PC-3 (cell line): ENCODE measurements at regions not wholly inside any gene's neighbourhood (a gene's known extent, or its start where the extent isn't known, plus 50 kb on each side); places are given as distances from the start of the nearest gene placed in this dataset.

Experiments
- ATAC-seq: fragments of 200-7000 bp; cut with Tn5 transposase; 2 replicates; pipeline ENCODE4 v1.9.1; 2020; ENCODE audit warnings: mild to moderate bottlenecking, moderate library complexity
- BruUV-seq: library from RNA; stranded (reverse); fragments of 400-500 nt; replicated peaks from 2 replicates; lab custom pipeline; 2021; lab: Mats Ljungman, UMichigan
- CTCF ChIA-PET: fragments of 300-600 bp; sonication (Branson Sonifier 250); formaldehyde crosslinking; loops from one replicate; lab custom pipeline; 2022; ENCODE audit warnings: antibody characterized with exemption; lab: Charles Lee
- POLR2A ChIA-PET: fragments of 300-600 bp; sonication (Branson Sonifier 250); formaldehyde crosslinking; loops from one replicate; lab custom pipeline; 2022; ENCODE audit warnings: antibody characterized with exemption; ENCODE audit not compliant: unreplicated experiment; lab: Charles Lee
- DNase-seq: peaks from one replicate; pipeline ENCODE4 v3.0.0-alpha.2; 2015
- H2AFZ ChIP-seq: fragments of 300-600 bp; sonication (generic); 2 replicates; pipeline ENCODE4 v1.6.0; 2016; ENCODE audit warnings: antibody characterized with exemption, low read length
- H3F3A ChIP-seq: fragments of 300-600 bp; sonication (generic); one replicate; pipeline ENCODE4 v1.6.0; 2017; ENCODE audit warnings: antibody characterized with exemption, low read length, control low read depth, mild to moderate bottlenecking; ENCODE audit not compliant: unreplicated experiment
- H3K27ac ChIP-seq: fragments of 300-600 bp; sonication (generic); 2 replicates; pipeline ENCODE4 v1.5.1; 2016; ENCODE audit warnings: mild to moderate bottlenecking, low read length
- H3K27me3 ChIP-seq: fragments of 300-600 bp; sonication (generic); 2 replicates; pipeline ENCODE4 v1.6.1; 2016; ENCODE audit warnings: low read length, mixed read lengths
- H3K36me3 ChIP-seq: fragments of 300-600 bp; sonication (generic); 2 replicates; pipeline ENCODE4 v1.6.1; 2016; ENCODE audit warnings: low read depth, mixed run types, low read length, mixed read lengths
- H3K4me1 ChIP-seq: fragments of 300-600 bp; sonication (generic); 2 replicates; pipeline ENCODE4 v1.5.1; 2016; ENCODE audit warnings: low read length; ENCODE audit not compliant: insufficient read depth
- H3K4me2 ChIP-seq: fragments of 300-600 bp; sonication (generic); 2 replicates; pipeline ENCODE4 v1.6.0; 2016; ENCODE audit warnings: low read length
- H3K4me3 ChIP-seq: fragments of 300-600 bp; sonication (generic); 2 replicates; pipeline ENCODE4 v1.5.1; 2016; ENCODE audit warnings: mild to moderate bottlenecking, low read length, mixed read lengths
- H3K79me2 ChIP-seq: fragments of 300-600 bp; sonication (generic); 2 replicates; pipeline ENCODE4 v1.6.1; 2017; ENCODE audit warnings: low read length, mixed read lengths
- H3K9ac ChIP-seq: fragments of 300-600 bp; sonication (generic); 2 replicates; pipeline ENCODE4 v1.6.0; 2016; ENCODE audit warnings: mild to moderate bottlenecking, low read length
- H3K9me2 ChIP-seq: fragments of 300-600 bp; sonication (generic); replicated peaks from 2 replicates; pipeline ENCODE4 v1.6.1; 2016; ENCODE audit warnings: mixed run types, low read length, mixed read lengths
- H3K9me3 ChIP-seq: fragments of 300-600 bp; sonication (generic); 2 replicates; pipeline ENCODE4 v1.6.1; 2016; ENCODE audit warnings: low read length, mixed read lengths
- H4K20me1 ChIP-seq: fragments of 300-600 bp; sonication (generic); 2 replicates; pipeline ENCODE4 v1.6.1; 2016; ENCODE audit warnings: low read length, mixed read lengths
- CTCF ChIP-seq: fragments of 300-600 bp; sonication (generic); conservative IDR thresholded peaks from 2 replicates; pipeline ENCODE4 v1.5.1; 2017; ENCODE audit warnings: antibody characterized with exemption, low read depth, mild to moderate bottlenecking, low read length
- EZH2 ChIP-seq: fragments of 300-600 bp; sonication (generic); IDR thresholded peaks from one replicate; pipeline ENCODE4 v1.6.1; 2017; ENCODE audit warnings: antibody characterized with exemption, mild to moderate bottlenecking, low read length; ENCODE audit not compliant: unreplicated experiment
- EZH2phosphoT487 ChIP-seq: fragments of 300-600 bp; sonication (generic); IDR thresholded peaks from 2 replicates; pipeline ENCODE4 v1.6.1; 2018; ENCODE audit warnings: mild to moderate bottlenecking, antibody characterized with exemption, low read length, borderline replicate concordance
- intact Hi-C: fragments of 100-400 bp; cut with micrococcal nuclease; formaldehyde crosslinking; loops from 2 replicates; pipeline ENCODE4 v1.9.0; 2023

GRCh38 chr2:8319219-8319618 lies 362.6 kb upstream of the ID2 start:
- no peak overlapping the region for H2AFZ ChIP-seq

GRCh38 chr2:8320311-8321066 lies 361.4 kb upstream of the ID2 start:
- Histone ChIP-seq H3K36me3 (no peaks in the 10 kb centered on the region), H3K9me2 (0 out of 2 replicates have a peak, but pooled peaks cover 3% of the 10 kb centered on the region), H3K9me3 (no peaks in the 10 kb centered on the region), H3K79me2 (no peaks in the 10 kb centered on the region), H4K20me1 (no peaks in the 10 kb centered on the region), H3F3A (no peaks in the 10 kb centered on the region), H3K4me1 (peaks cover 11% of the 10 kb centered on the region), H3K9ac (no peak overlapping the region), H2AFZ (no peak overlapping the region), H3K4me3 (no peak overlapping the region), H3K4me2 (no peak overlapping the region), H3K27ac (no peak overlapping the region), H3K27me3 (no peaks in the 10 kb centered on the region)
- intact Hi-C loops = no loop called here
- POLR2A ChIA-PET = no interaction called here
- no TSS peak for BruUV-seq
- CTCF ChIA-PET = no interaction called here
- DNase-seq = no peak
- no peak for TF ChIP-seq CTCF
- TF ChIP-seq EZH2phosphoT487 = no peak
- TF ChIP-seq EZH2 = no peak
- ATAC-seq = no peak

More at GRCh38 chr2:8319219-8319618, 362.6 kb upstream of the ID2 start:
- Histone ChIP-seq H3K4me3 (no peak overlapping the region), H3K9me2 (0 out of 2 replicates have a peak, but pooled peaks cover 3% of the 10 kb centered on the region), H3K9me3 (no peaks in the 10 kb centered on the region), H3K9ac (no peak overlapping the region), H3K27ac (peak overlapping the region; percentile 22), H3K4me2 (peak overlapping the region; percentile 10; the same call in 1 of the 2 replicates), H4K20me1 (no peaks in the 10 kb centered on the region), H3K79me2 (no peaks in the 10 kb centered on the region), H3K4me1 (peaks cover 11% of the 10 kb centered on the region), H3K27me3 (no peaks in the 10 kb centered on the region), H3F3A (no peaks in the 10 kb centered on the region), H3K36me3 (no peaks in the 10 kb centered on the region)
- no TSS peak for BruUV-seq
- ChIA-PET POLR2A (no interaction called here), CTCF (no interaction called here)
- DNase-seq = peak; percentile 85
- peak; percentile 42 for ATAC-seq
- intact Hi-C loops = no loop called here
- no peak for TF ChIP-seq CTCF
- TF ChIP-seq EZH2 = no peak
- no peak for TF ChIP-seq EZH2phosphoT487

- Histone ChIP-seq H3K4me1 (peaks cover 11% of the 10 kb centered on the region), H3K9me3 (no peaks in the 10 kb centered on the region), H3K36me3 (no peaks in the 10 kb centered on the region), H3K27me3 (no peaks in the 10 kb centered on the region), H3K9me2 (0 out of 2 replicates have a peak, but pooled peaks cover 3% of the 10 kb centered on the region), H3K27ac (no peak overlapping the region), H4K20me1 (no peaks in the 10 kb centered on the region), H2AFZ (no peak overlapping the region), H3K4me3 (no peak overlapping the region), H3F3A (no peaks in the 10 kb centered on the region), H3K79me2 (no peaks in the 10 kb centered on the region), H3K4me2 (no peak overlapping the region), H3K9ac (no peak overlapping the region)
- ChIA-PET POLR2A (interaction anchor here (0.9 kb wide), 1 partner anchor 359 kb away, joined by 7 read pairs; the partner anchor contains the start of gene ID2), CTCF (no interaction called here)
- no TSS peak for BruUV-seq
- TF ChIP-seq CTCF (no peak), EZH2phosphoT487 (no peak), EZH2 (no peak)
- intact Hi-C loops = no loop called here
- no peak for DNase-seq
- ATAC-seq = no peak
These were observed 359.2 kb upstream of the ID2 start for GRCh38 chr2:8322634-8323033.
